AG09319 (cell line): ENCODE measurements at regions not wholly inside any gene's neighbourhood (a gene's known extent, or its start where the extent isn't known, plus 50 kb on each side); places are given as distances from the start of the nearest gene placed in this dataset.

Source experiments
- DNase-seq: peaks from one replicate; pipeline ENCODE4 v3.0.0-alpha.2; 2010; ENCODE audit warnings: low read depth; ENCODE audit errors: extremely low read depth
- TF ChIP-seq, protein P1 (sequence below): IDR thresholded peaks from 2 replicates; pipeline ENCODE4 v1.5.1; 2011; ENCODE audit warnings: low read depth, mild to moderate bottlenecking, inconsistent platforms, low read length, moderate library complexity

DNA sequence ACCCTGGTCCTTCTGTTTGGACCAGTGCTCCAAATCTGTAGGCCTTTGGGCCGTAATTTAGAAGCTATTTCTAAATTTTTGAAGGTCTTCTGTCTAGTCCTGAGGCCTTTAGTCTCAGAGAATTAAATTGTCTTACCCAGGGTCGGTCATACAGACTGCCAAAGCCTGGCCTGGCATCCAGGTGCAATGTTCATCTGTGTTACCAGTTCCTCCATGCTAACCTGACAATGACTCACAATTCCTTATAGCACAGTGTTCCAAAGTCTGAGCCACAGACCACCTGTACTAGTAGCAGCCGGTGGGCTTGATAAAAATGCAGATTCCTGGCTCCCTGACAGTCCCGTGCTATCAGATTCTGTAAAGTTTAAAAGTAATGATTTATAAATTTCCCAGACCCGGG is 77.7 kb upstream of the MAP4K3 start:
- DNase-seq, result no peak
- TF ChIP-seq, protein P1, sequence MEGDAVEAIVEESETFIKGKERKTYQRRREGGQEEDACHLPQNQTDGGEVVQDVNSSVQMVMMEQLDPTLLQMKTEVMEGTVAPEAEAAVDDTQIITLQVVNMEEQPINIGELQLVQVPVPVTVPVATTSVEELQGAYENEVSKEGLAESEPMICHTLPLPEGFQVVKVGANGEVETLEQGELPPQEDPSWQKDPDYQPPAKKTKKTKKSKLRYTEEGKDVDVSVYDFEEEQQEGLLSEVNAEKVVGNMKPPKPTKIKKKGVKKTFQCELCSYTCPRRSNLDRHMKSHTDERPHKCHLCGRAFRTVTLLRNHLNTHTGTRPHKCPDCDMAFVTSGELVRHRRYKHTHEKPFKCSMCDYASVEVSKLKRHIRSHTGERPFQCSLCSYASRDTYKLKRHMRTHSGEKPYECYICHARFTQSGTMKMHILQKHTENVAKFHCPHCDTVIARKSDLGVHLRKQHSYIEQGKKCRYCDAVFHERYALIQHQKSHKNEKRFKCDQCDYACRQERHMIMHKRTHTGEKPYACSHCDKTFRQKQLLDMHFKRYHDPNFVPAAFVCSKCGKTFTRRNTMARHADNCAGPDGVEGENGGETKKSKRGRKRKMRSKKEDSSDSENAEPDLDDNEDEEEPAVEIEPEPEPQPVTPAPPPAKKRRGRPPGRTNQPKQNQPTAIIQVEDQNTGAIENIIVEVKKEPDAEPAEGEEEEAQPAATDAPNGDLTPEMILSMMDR, result no peak

GRCh38 chr2:39515273-39515896 is 78.3 kb upstream of the MAP4K3 start:
- no peak for DNase-seq
- TF ChIP-seq, protein P1, result no peak

- TF ChIP-seq, protein P1, result no peak
- no peak for DNase-seq
Measured at GRCh38 chr2:39515897-39516346, 78.8 kb upstream of the MAP4K3 start.

GRCh38 chr2:39516347-39517101 is 79.4 kb upstream of the MAP4K3 start:
- TF ChIP-seq, protein P1, result no peak
- DNase-seq, result no peak

- TF ChIP-seq, protein P1, result no peak
- DNase-seq, result no peak
Measured at GRCh38 chr2:39517102-39517436, 80.0 kb upstream of the MAP4K3 start.

DNA sequence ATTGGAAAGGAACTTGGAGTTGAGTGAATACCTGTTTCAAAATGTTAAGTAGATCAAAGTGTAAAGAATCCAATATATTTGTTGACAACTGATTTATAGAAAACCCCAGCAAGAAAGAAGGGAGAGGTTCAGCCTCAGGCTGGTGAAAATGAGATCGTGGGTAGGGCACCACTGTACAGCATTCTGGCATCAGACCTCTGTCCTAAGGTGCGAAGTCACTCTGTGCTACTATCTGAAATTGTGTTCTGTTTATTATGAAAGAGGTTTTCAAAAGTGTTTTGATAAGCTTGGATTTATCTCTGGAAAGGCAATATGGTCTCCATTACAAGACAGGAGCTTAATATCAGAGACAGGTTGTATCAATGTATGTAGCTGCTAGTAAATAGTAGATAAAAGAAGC is 80.5 kb upstream of the MAP4K3 start:
- DNase-seq, result no peak

DNA sequence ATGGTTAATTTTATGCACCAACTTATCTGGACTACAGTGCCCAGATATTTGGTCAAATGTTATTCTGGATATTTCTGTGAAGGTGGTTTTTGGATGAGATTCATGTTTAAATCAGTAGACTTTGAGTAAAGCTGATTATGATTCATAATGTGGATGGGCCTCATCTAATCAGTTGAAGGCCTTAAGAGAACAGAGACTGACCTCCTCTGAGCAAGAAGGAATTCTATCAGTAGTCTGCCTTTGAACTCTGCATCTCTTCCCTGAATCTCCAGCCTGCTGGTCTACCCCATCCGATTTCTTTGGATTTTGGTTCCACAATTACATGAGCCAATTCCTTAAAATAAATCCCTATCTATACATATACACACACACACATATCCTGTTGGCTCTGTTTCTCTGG is 82.8 kb upstream of the MAP4K3 start:
- DNase-seq, result no peak
- TF ChIP-seq, protein P1, result no peak

More for the DNA sequence above, 80.5 kb upstream of the MAP4K3 start:
- TF ChIP-seq, protein P1, result no peak
